ENCODE measurements at regions not wholly inside any gene's neighbourhood (a gene's known extent, or its start where the extent isn't known, plus 50 kb on each side); places are given as distances from the start of the nearest gene placed in this dataset.
A peak's percentile ranks its signal among the peaks of the same experiment; 100 is the strongest.

DNA sequence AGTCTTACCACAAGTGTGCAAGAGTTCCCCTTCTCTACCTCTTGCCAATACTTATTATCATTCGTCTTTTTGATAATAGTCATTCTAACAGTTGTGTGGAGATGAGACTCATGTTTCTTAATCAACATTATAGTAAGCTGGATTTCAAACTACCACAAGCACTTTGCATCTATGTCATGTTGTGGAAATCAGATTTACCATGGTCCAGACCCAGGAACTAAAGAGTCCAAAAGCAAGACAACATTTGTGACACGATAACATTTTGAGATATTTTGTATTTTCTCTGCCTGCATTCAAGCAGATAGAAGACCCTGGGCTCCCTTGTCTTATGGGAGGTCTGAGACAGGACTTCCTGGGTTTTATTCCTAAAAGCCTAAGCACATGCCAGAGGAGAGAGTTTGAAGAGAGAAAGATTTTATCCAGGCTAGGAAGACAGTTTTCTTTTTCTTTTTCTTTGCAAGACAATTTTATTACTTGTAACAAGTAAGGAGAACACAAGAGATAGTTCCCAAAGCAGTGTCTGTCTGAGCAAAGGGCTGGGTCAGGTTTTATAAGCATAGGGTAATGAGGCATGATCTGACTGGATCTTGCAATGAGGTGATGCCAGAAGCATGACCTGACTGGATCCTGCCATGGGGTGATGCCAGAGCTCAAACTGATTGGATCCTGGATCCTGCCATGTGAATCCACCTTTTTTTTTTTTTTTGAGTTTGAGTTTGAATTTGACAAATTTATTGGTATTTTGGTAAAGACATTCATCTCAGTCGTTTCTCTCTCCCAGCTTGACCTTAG, 180.5 kb upstream of the HMGA2 start (continued):
- peak; percentile 89; the same call in 1 of the 2 replicates for TF ChIP-seq GABPB2 (CRISPR knock-in tag; conservative IDR thresholded peaks at IDR 0.05)
- TF ChIP-seq, protein P1, sequence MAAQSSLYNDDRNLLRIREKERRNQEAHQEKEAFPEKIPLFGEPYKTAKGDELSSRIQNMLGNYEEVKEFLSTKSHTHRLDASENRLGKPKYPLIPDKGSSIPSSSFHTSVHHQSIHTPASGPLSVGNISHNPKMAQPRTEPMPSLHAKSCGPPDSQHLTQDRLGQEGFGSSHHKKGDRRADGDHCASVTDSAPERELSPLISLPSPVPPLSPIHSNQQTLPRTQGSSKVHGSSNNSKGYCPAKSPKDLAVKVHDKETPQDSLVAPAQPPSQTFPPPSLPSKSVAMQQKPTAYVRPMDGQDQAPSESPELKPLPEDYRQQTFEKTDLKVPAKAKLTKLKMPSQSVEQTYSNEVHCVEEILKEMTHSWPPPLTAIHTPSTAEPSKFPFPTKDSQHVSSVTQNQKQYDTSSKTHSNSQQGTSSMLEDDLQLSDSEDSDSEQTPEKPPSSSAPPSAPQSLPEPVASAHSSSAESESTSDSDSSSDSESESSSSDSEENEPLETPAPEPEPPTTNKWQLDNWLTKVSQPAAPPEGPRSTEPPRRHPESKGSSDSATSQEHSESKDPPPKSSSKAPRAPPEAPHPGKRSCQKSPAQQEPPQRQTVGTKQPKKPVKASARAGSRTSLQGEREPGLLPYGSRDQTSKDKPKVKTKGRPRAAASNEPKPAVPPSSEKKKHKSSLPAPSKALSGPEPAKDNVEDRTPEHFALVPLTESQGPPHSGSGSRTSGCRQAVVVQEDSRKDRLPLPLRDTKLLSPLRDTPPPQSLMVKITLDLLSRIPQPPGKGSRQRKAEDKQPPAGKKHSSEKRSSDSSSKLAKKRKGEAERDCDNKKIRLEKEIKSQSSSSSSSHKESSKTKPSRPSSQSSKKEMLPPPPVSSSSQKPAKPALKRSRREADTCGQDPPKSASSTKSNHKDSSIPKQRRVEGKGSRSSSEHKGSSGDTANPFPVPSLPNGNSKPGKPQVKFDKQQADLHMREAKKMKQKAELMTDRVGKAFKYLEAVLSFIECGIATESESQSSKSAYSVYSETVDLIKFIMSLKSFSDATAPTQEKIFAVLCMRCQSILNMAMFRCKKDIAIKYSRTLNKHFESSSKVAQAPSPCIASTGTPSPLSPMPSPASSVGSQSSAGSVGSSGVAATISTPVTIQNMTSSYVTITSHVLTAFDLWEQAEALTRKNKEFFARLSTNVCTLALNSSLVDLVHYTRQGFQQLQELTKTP (IDR thresholded peaks at IDR 0.05; ENCODE audit: low read depth in 1 of 2, partially characterized antibody in 2 of 2) = peak in 1 of 2 experiments; percentile 71
- no peak for TF ChIP-seq ZBTB8A (IDR thresholded peaks at IDR 0.05; ENCODE audit: partially characterized antibody)
- TF ChIP-seq ZNF347 (CRISPR knock-in tag; IDR thresholded peaks at IDR 0.05; ENCODE audit: low read depth) = no peak
- no peak for TF ChIP-seq HNRNPK (IDR thresholded peaks at IDR 0.05; ENCODE audit: low read depth, low read length, poor library complexity, severe bottlenecking)
- TF ChIP-seq, protein P2, sequence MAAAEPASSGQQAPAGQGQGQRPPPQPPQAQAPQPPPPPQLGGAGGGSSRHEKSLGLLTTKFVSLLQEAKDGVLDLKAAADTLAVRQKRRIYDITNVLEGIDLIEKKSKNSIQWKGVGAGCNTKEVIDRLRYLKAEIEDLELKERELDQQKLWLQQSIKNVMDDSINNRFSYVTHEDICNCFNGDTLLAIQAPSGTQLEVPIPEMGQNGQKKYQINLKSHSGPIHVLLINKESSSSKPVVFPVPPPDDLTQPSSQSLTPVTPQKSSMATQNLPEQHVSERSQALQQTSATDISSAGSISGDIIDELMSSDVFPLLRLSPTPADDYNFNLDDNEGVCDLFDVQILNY (CRISPR knock-in tag; IDR thresholded peaks at IDR 0.05) = no peak
- no peak for TF ChIP-seq RBM22 (IDR thresholded peaks at IDR 0.05; ENCODE audit: low read depth, low read length, poor library complexity, severe bottlenecking)
- no peak for TF ChIP-seq STAT5A (IDR thresholded peaks at IDR 0.05; ENCODE audit: borderline replicate concordance, low read length)
- no peak; a peak in 1 of 4 replicates for TF ChIP-seq RAD21 (CRISPR knock-in tag; conservative IDR thresholded peaks at IDR 0.05 in 1 of 2, IDR thresholded peaks at IDR 0.05 in 1 of 2)
- TF ChIP-seq HNRNPUL1 (IDR thresholded peaks at IDR 0.05; ENCODE audit: low read length) = no peak
- no peak for TF ChIP-seq HMG20B (CRISPR knock-in tag; IDR thresholded peaks at IDR 0.05)
- no peak for TF ChIP-seq SMARCB1 (IDR thresholded peaks at IDR 0.05; ENCODE audit: insufficient read length, low read depth)
- TF ChIP-seq, protein P3, sequence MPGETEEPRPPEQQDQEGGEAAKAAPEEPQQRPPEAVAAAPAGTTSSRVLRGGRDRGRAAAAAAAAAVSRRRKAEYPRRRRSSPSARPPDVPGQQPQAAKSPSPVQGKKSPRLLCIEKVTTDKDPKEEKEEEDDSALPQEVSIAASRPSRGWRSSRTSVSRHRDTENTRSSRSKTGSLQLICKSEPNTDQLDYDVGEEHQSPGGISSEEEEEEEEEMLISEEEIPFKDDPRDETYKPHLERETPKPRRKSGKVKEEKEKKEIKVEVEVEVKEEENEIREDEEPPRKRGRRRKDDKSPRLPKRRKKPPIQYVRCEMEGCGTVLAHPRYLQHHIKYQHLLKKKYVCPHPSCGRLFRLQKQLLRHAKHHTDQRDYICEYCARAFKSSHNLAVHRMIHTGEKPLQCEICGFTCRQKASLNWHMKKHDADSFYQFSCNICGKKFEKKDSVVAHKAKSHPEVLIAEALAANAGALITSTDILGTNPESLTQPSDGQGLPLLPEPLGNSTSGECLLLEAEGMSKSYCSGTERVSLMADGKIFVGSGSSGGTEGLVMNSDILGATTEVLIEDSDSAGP (CRISPR knock-in tag; IDR thresholded peaks at IDR 0.05) = no peak
- 0 out of 2 replicates have a peak, but pooled peaks have one; percentile 33 for TF ChIP-seq ZNF197 (CRISPR knock-in tag; IDR thresholded peaks at IDR 0.05; ENCODE audit: low read depth)
- TF ChIP-seq, protein P4, sequence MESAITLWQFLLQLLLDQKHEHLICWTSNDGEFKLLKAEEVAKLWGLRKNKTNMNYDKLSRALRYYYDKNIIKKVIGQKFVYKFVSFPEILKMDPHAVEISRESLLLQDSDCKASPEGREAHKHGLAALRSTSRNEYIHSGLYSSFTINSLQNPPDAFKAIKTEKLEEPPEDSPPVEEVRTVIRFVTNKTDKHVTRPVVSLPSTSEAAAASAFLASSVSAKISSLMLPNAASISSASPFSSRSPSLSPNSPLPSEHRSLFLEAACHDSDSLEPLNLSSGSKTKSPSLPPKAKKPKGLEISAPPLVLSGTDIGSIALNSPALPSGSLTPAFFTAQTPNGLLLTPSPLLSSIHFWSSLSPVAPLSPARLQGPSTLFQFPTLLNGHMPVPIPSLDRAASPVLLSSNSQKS (CRISPR knock-in tag; IDR thresholded peaks at IDR 0.05) = 0 out of 2 replicates have a peak, but pooled peaks have one; percentile 65
- TF ChIP-seq HCFC1 (IDR thresholded peaks at IDR 0.05; ENCODE audit: low read depth, low read length) = no peak
- no peak for TF ChIP-seq PTTG1 (tag; IDR thresholded peaks at IDR 0.05; ENCODE audit: low read depth)
- TF ChIP-seq, protein P5, sequence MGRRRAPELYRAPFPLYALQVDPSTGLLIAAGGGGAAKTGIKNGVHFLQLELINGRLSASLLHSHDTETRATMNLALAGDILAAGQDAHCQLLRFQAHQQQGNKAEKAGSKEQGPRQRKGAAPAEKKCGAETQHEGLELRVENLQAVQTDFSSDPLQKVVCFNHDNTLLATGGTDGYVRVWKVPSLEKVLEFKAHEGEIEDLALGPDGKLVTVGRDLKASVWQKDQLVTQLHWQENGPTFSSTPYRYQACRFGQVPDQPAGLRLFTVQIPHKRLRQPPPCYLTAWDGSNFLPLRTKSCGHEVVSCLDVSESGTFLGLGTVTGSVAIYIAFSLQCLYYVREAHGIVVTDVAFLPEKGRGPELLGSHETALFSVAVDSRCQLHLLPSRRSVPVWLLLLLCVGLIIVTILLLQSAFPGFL (CRISPR knock-in tag; IDR thresholded peaks at IDR 0.05) = no peak
